Gastrocnemius medialis (tissue), 4 donors: ENCODE measurements at regions not wholly inside any gene's neighbourhood (a gene's known extent, or its start where the extent isn't known, plus 50 kb on each side); places are given as distances from the start of the nearest gene placed in this dataset.

Source experiments
- ATAC-seq, 2 donors: fragments of 150-250 bp; one replicate each; pipeline ENCODE4 v1.9.1; 2016
- DNase-seq, 2 donors: peaks; one replicate each; pipeline ENCODE4 v3.0.0-alpha.2; 2019
- H3K27ac ChIP-seq, 4 donors: fragments of 200-600 bp; sonication (generic); 1 replicate in 1 of 4; 2 replicates in 3 of 4; pipeline ENCODE4 v1.5.1; 2016 to 2018; ENCODE audit warnings: mild to moderate bottlenecking in 2 of 4, moderate library complexity in 1 of 4
- H3K27me3 ChIP-seq, 3 donors: fragments of 200-600 bp; sonication (generic) in 2 of 3; 1 replicate in 1 of 3; 2 replicates in 2 of 3; pipeline versions ENCODE4 v1.5.1 to v1.6.0; 2016 to 2019; ENCODE audit warnings: mild to moderate bottlenecking in 1 of 3, moderate library complexity in 1 of 3
- H3K36me3 ChIP-seq, 2 donors: fragments of 200-600 bp; sonication (generic) in 1 of 2; one replicate each; pipeline ENCODE4 v1.5.1; 2017 to 2018
- H3K4me1 ChIP-seq, 2 donors: fragments of 200-600 bp; sonication (generic) in 1 of 2; one replicate each; pipeline ENCODE4 v1.5.1; 2016 to 2017; ENCODE audit warnings: mild to moderate bottlenecking in 2 of 2
- H3K4me3 ChIP-seq, 4 donors: fragments of 200-600 bp; sonication (generic) in 3 of 4; 1 replicate in 1 of 4; 2 replicates in 3 of 4; pipeline ENCODE4 v1.5.1; 2016 to 2019; ENCODE audit warnings: mild to moderate bottlenecking in 2 of 4
- H3K9me3 ChIP-seq, 3 donors: fragments of 200-600 bp; sonication (generic) in 2 of 3; 1 replicate in 1 of 3; 2 replicates in 2 of 3; pipeline ENCODE4 v1.5.1; 2016 to 2019
- POLR2A ChIP-seq, 2 donors: fragments of 450-650 bp; IDR thresholded peaks; one replicate each; pipeline ENCODE4 v1.6.1; 2017; ENCODE audit warnings: antibody characterized with exemption in 2 of 2, mild to moderate bottlenecking in 2 of 2, moderate library complexity in 2 of 2
- in situ Hi-C, 4 donors: fragments of 200-750 bp; cut with MboI; loops; one replicate each; pipeline versions ENCODE4 v1.15.0 to v1.8.0; 2017; ENCODE audit warnings: low sequenced_read_pairs in 4 of 4
- intact Hi-C: fragments of 100-400 bp; cut with DNase I; formaldehyde crosslinking; loops from one replicate; pipeline ENCODE4 v1.15.1; 2023; ENCODE audit warnings: low total_unique reads
- TF ChIP-seq, protein P1 (sequence below), 5 experiments: fragments of 450-650 bp in 3 of 5; fragments of 200-600 bp in 2 of 5; sonication (generic) in 2 of 5; IDR thresholded peaks in 4 of 5; conservative IDR thresholded peaks in 1 of 5; 1 replicate in 4 of 5; 2 replicates in 1 of 5; pipeline ENCODE4 v1.5.1; 2016 to 2019; ENCODE audit warnings: antibody characterized with exemption in 5 of 5, mild to moderate bottlenecking in 3 of 5, moderate library complexity in 3 of 5

DNA sequence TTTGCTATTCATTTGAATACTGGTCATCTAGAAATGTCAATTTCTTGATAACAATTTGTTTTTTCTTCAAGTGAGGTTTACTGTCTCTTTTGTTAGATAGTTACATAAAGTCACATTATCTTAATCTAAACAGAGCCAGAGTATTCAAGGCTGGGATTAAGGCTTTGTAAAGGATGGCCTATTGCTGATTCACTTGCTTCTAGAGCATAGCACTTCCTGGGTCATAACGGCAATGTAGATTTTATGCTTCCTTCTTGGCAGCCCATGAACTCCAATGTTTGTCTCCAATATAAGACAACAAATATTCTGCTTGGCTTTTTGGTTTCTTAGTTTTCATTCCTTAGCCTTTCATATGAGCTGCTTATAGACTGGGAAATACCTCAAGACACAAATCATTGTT is 2007.9 kb upstream of the CDH6 start:
- TF ChIP-seq, protein P1, sequence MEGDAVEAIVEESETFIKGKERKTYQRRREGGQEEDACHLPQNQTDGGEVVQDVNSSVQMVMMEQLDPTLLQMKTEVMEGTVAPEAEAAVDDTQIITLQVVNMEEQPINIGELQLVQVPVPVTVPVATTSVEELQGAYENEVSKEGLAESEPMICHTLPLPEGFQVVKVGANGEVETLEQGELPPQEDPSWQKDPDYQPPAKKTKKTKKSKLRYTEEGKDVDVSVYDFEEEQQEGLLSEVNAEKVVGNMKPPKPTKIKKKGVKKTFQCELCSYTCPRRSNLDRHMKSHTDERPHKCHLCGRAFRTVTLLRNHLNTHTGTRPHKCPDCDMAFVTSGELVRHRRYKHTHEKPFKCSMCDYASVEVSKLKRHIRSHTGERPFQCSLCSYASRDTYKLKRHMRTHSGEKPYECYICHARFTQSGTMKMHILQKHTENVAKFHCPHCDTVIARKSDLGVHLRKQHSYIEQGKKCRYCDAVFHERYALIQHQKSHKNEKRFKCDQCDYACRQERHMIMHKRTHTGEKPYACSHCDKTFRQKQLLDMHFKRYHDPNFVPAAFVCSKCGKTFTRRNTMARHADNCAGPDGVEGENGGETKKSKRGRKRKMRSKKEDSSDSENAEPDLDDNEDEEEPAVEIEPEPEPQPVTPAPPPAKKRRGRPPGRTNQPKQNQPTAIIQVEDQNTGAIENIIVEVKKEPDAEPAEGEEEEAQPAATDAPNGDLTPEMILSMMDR (IDR thresholded peaks at IDR 0.05 in 4 of 5, conservative IDR thresholded peaks at IDR 0.05 in 1 of 5) = no peak
- TF ChIP-seq POLR2A (IDR thresholded peaks at IDR 0.05) = no peak
- ATAC-seq (no peak), DNase-seq (no peak)
- Histone ChIP-seq H3K9me3 (no peaks in the 10 kb centered on the region), H3K36me3 (no peaks in the 10 kb centered on the region), H3K4me3 (no peak overlapping the region), H3K4me1 (no peaks in the 10 kb centered on the region), H3K27me3 (no peaks in the 10 kb centered on the region), H3K27ac (no peak overlapping the region)
- intact Hi-C loops (no loop called here), in situ Hi-C loops (no loop called here)

DNA sequence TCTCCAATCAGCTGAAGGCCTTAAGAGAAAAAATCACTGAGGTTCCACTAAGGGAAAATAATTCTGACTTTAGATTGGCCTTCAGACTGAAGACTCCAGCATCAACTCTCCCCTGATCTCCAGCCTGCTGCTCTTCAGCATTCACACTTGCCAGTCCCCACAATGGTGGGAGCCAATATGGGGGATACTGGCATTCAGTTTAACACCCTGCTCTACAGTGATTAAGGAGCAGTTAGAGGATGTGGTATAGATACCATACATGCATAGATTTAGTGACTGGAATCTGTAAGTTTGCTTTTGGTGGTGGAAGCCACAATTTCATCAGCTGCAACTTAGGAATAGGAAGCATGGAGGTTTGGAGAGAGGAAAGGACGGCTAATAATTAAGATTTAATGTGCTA is 2017.7 kb upstream of the CDH6 start:
- H3K4me1 ChIP-seq = no peaks in the 10 kb centered on the region
- no peaks in the 10 kb centered on the region for H3K27me3 ChIP-seq
- intact Hi-C loops (no loop called here), in situ Hi-C loops (no loop called here)
- no peak overlapping the region for H3K27ac ChIP-seq
- no peak overlapping the region for H3K4me3 ChIP-seq
- ATAC-seq = no peak
- DNase-seq = no peak
- no peaks in the 10 kb centered on the region for H3K9me3 ChIP-seq
- TF ChIP-seq POLR2A (IDR thresholded peaks at IDR 0.05) = no peak
- TF ChIP-seq, protein P1 (IDR thresholded peaks at IDR 0.05 in 4 of 5, conservative IDR thresholded peaks at IDR 0.05 in 1 of 5) = no peak
- H3K36me3 ChIP-seq = no peaks in the 10 kb centered on the region

DNA sequence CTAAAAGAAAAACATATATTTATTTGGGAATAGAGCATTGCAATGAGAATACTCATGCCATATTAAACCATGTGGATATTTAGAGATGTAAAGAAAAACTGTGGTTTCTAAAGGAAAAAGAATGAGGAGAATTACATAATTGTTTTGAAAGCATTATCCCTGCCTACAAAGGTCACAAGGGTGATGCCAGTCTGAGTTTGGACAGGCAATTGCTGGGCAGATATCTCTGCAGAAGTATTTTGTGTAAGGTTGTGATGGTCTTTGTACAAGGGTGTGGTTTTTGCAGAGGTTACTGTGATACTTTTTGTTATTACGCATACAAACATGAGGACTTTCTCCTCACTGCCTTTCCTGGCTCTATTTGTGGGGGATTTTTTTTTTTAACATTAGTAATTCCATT is 2022.9 kb upstream of the CDH6 start:
- DNase-seq = no peak
- intact Hi-C loops = no loop called here
- H3K4me3 ChIP-seq = no peak overlapping the region
- no peak for ATAC-seq
- no peaks in the 10 kb centered on the region for H3K27me3 ChIP-seq
- TF ChIP-seq POLR2A (IDR thresholded peaks at IDR 0.05) = no peak
- TF ChIP-seq, protein P1 (IDR thresholded peaks at IDR 0.05 in 4 of 5, conservative IDR thresholded peaks at IDR 0.05 in 1 of 5) = no peak
- no peaks in the 10 kb centered on the region for H3K9me3 ChIP-seq
- in situ Hi-C loops = no loop called here
- H3K36me3 ChIP-seq = no peaks in the 10 kb centered on the region
- no peak overlapping the region for H3K27ac ChIP-seq
- H3K4me1 ChIP-seq = no peaks in the 10 kb centered on the region

DNA sequence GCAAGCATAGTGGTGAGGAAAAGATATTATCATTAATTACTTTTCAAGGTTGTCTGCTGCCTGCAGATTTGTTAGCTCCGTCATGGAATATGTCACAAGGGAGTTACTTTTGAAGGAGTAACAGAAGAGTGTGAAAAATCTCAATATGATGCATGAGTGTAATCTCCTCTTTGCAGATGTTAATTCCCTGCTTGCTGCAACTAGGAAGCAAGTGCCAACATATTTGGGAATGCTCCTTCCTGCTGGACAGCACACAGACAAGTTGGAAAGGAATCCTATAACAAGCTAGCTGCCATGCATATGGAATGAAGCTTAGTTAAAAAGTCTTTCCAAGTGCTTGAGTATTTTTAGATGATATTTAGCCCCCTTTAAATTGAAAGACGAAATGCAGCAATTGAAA is 2023.6 kb upstream of the CDH6 start:
- ATAC-seq (no peak), DNase-seq (no peak)
- in situ Hi-C loops = no loop called here
- Histone ChIP-seq H3K4me1 (no peaks in the 10 kb centered on the region), H3K27me3 (no peaks in the 10 kb centered on the region), H3K4me3 (no peak overlapping the region), H3K27ac (no peak overlapping the region), H3K9me3 (no peaks in the 10 kb centered on the region), H3K36me3 (no peaks in the 10 kb centered on the region)
- TF ChIP-seq, protein P1 (IDR thresholded peaks at IDR 0.05 in 4 of 5, conservative IDR thresholded peaks at IDR 0.05 in 1 of 5) = no peak
- no peak for TF ChIP-seq POLR2A (IDR thresholded peaks at IDR 0.05)
- intact Hi-C loops = no loop called here

DNA sequence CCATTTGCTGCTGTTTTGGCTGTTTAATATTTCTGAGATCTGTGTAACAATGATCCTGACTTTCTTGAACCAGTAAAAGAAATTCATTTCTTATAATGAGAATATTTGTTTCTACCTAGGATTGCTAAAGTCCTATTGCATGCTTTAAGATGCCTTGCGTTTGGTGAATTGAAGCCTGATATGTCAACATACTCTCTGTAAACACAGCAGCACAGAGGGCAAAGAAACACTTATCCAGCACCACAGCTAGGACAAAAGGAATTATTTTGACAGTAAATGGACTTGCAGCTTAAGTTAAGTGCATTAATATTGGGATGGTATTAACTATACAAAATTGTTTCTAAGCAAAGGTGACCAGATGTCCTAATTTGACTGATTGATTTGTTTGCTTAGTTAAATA is 2031.2 kb upstream of the CDH6 start:
- TF ChIP-seq, protein P1 (IDR thresholded peaks at IDR 0.05 in 4 of 5, conservative IDR thresholded peaks at IDR 0.05 in 1 of 5) = no peak
- no peak for TF ChIP-seq POLR2A (IDR thresholded peaks at IDR 0.05)
- ATAC-seq = no peak

More for the DNA sequence above, 2031.2 kb upstream of the CDH6 start:
- H3K27ac ChIP-seq = no peak overlapping the region
- no peaks in the 10 kb centered on the region for H3K27me3 ChIP-seq
- H3K36me3 ChIP-seq = no peaks in the 10 kb centered on the region
- no peaks in the 10 kb centered on the region for H3K9me3 ChIP-seq
- no peak overlapping the region for H3K4me3 ChIP-seq
- no peaks in the 10 kb centered on the region for H3K4me1 ChIP-seq
- in situ Hi-C loops = no loop called here
- DNase-seq = no peak
- intact Hi-C loops = no loop called here
